Neutrophil (primary cell): ENCODE measurements at regions not wholly inside any gene's neighbourhood (a gene's known extent, or its start where the extent isn't known, plus 50 kb on each side); places are given as distances from the start of the nearest gene placed in this dataset.
"Not testable (repeated sequence)": the region's sequence is repeated elsewhere in the genome, so short reads cannot be mapped to it uniquely, and the experiment has no call there.

Source experiments
- H3K27ac ChIP-seq: fragments of 200-600 bp; sonication (generic); 2 replicates; pipeline ENCODE4 v1.5.1; 2016; ENCODE audit warnings: mild to moderate bottlenecking, moderate library complexity
- H3K27me3 ChIP-seq: fragments of 200-600 bp; sonication (generic); 2 replicates; pipeline ENCODE4 v1.6.0; 2016; ENCODE audit warnings: mild to moderate bottlenecking
- H3K36me3 ChIP-seq: fragments of 200-600 bp; sonication (generic); 2 replicates; pipeline ENCODE4 v1.5.1; 2017
- H3K4me1 ChIP-seq, 2 experiments: fragments of 200-600 bp in 1 of 2; sonication (generic) in 1 of 2; 1 replicate in 1 of 2; 2 replicates in 1 of 2; pipeline versions ENCODE4 v1.5.1 to v1.6.1; 2013 to 2016; ENCODE audit warnings: low read depth in 1 of 2, low read length in 1 of 2, mild to moderate bottlenecking in 1 of 2, moderate library complexity in 1 of 2; ENCODE audit not compliant: control insufficient read depth in 1 of 2, insufficient read depth in 1 of 2
- H3K4me3 ChIP-seq, 2 experiments: fragments of 200-600 bp in 1 of 2; sonication (generic) in 1 of 2; 1 replicate in 1 of 2; 2 replicates in 1 of 2; pipeline ENCODE4 v1.5.1; 2013 to 2016; ENCODE audit warnings: low read depth in 1 of 2, low read length in 1 of 2, mild to moderate bottlenecking in 1 of 2, moderate library complexity in 1 of 2
- H3K9me3 ChIP-seq: fragments of 200-600 bp; sonication (generic); 2 replicates; pipeline ENCODE4 v1.5.1; 2016
- TF ChIP-seq, protein P1 (sequence below): fragments of 200-600 bp; sonication (generic); IDR thresholded peaks from 2 replicates; pipeline ENCODE4 v1.5.1; 2016; ENCODE audit warnings: antibody characterized with exemption

DNA sequence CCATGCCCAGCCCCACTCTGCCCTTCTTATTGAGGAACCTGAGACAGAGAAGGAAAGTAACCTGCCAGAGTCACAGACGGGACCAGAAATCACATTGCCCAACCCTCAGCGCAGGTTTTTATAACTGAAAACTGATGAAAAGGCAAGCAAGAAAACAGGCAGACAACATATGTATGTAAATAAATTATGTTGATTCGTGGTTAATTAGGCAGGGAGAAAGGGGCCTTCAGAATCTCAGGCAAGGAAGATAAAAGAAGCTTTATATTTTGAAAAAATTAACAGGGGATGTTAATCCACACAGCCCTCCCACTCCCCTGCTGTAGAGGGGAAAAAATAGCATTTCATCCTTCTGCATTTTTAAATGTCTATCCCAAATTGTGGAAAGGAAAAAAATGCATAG is 378.5 kb downstream of the PIK3C3 start:
- Histone ChIP-seq H3K36me3 (no peaks in the 10 kb centered on the region), H3K27me3 (no peaks in the 10 kb centered on the region), H3K9me3 (no peaks in the 10 kb centered on the region), H3K27ac (no peak overlapping the region), H3K4me1 (no peaks in the 10 kb centered on the region), H3K4me3 (no peak overlapping the region)
- TF ChIP-seq, protein P1, sequence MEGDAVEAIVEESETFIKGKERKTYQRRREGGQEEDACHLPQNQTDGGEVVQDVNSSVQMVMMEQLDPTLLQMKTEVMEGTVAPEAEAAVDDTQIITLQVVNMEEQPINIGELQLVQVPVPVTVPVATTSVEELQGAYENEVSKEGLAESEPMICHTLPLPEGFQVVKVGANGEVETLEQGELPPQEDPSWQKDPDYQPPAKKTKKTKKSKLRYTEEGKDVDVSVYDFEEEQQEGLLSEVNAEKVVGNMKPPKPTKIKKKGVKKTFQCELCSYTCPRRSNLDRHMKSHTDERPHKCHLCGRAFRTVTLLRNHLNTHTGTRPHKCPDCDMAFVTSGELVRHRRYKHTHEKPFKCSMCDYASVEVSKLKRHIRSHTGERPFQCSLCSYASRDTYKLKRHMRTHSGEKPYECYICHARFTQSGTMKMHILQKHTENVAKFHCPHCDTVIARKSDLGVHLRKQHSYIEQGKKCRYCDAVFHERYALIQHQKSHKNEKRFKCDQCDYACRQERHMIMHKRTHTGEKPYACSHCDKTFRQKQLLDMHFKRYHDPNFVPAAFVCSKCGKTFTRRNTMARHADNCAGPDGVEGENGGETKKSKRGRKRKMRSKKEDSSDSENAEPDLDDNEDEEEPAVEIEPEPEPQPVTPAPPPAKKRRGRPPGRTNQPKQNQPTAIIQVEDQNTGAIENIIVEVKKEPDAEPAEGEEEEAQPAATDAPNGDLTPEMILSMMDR: no peak

DNA sequence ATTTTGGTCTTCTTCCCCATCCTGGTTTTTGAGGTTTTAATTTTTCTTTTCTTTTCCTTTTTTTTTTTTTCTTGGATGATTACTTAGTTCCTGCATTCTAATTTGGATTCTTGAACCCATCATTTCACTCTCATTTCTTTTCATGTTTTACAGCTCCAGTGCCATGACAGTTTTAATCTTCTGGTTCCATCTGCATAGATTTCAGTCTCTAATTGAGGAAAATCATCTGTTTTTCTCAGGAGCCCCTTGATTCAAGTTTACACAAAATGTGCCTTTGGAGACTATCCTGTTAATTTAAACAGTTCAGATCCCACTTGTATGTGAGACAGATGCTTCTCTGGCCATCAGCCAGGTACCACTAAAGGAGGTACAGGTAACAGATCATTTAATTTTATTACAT is 379.9 kb downstream of the PIK3C3 start:
- Histone ChIP-seq H3K9me3 (no peaks in the 10 kb centered on the region), H3K4me3 (no peak overlapping the region), H3K4me1 (no peaks in the 10 kb centered on the region), H3K36me3 (no peaks in the 10 kb centered on the region), H3K27me3 (no peaks in the 10 kb centered on the region), H3K27ac (no peak overlapping the region)
- TF ChIP-seq, protein P1: no peak

DNA sequence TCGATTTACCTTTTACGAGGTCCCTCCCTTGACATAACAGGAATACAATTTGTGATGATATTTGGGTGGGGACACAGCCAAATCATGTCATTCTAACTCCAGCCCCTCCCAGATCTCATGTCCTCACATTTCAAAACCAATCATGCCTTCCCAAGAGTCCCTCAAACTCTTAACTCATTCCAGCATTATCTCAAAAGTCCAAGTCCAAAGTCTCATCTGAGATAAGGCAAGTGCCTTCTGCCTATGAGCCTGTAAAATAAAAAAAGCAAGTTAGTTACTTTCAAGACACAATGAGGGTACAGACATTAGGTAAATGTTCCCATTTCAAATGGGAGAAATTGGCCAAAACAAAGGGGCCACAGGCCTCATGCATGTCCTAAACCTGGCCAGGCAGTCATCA is 381.1 kb downstream of the PIK3C3 start:
- TF ChIP-seq, protein P1: no peak
- Histone ChIP-seq H3K4me1 (no peaks in the 10 kb centered on the region), H3K27ac (no peak overlapping the region), H3K36me3 (no peaks in the 10 kb centered on the region), H3K4me3 (no peak overlapping the region), H3K27me3 (no peaks in the 10 kb centered on the region), H3K9me3 (no peaks in the 10 kb centered on the region)

DNA sequence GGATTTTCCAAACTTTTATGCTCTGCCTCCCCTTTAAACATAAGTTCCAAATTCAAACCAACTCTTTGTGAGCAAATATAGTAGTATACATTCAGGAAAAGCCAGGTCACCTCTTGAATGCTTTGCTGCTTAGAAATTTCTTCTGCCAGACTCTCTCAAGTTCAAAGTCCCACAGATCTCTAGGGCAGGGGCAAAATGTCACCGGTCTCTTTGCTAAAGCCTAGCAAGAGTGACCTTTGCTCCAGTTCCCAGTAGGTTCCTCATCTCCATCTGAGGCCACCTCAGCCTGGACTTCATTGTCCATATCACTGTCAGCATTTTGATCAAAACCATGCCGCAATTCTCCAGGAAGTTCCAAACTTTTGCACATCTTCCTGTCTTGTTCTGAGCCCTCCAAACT is 382.3 kb downstream of the PIK3C3 start:
- H3K36me3 ChIP-seq, H3K27me3 ChIP-seq, H3K9me3 ChIP-seq, H3K4me3 ChIP-seq, H3K4me1 ChIP-seq, H3K27ac ChIP-seq: not testable (repeated sequence)

DNA sequence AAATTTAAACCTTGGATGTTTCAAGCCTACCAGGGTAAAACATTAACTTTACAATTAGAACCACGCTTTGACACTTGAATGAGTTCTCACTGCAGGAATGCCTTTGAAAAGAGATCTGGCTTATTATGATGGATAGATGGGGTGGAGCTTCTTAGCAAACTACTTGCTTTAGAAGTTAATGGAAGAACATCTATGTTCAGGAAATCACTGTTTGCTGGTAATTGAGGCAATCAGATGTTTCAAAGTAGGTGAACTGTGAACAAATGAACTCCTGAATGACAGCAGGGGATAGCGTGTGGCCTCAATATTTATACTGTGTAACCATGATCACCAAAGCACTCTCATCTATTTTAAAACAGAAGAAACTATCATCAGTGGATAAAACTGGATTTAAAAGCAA is 383.6 kb downstream of the PIK3C3 start:
- Histone ChIP-seq H3K4me1 (no peaks in the 10 kb centered on the region), H3K27me3 (no peaks in the 10 kb centered on the region), H3K27ac (no peak overlapping the region), H3K4me3 (no peak overlapping the region), H3K9me3 (no peaks in the 10 kb centered on the region), H3K36me3 (no peaks in the 10 kb centered on the region)
- TF ChIP-seq, protein P1: no peak

DNA sequence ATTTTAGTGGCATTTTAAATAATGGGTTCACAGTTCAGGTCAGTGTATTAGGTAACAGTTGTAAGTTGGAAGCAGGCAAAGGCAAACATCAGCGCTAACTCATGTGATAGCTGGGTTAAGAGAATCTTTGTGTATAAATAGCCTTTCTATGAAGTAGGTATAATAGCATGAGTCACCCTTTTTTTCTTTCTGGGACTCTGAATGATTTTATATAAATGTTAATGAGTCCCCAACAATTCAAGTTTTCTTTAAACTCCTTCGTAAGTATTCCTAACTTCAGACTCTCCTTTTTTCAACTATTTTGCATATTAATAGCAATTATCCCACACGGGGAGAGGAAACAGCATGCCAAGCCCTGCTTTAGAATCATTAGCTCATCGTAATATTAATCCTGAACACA is 384.3 kb downstream of the PIK3C3 start:
- H3K27ac ChIP-seq: no peak overlapping the region
- no peaks in the 10 kb centered on the region for H3K27me3 ChIP-seq
- H3K4me1 ChIP-seq: no peaks in the 10 kb centered on the region
- TF ChIP-seq, protein P1: no peak
- H3K36me3 ChIP-seq: no peaks in the 10 kb centered on the region
- no peaks in the 10 kb centered on the region for H3K9me3 ChIP-seq
- H3K4me3 ChIP-seq: no peak overlapping the region
